CD4-positive, CD25-positive, alpha-beta regulatory T cell (primary cell): ENCODE measurements at regions not wholly inside any gene's neighbourhood (a gene's known extent, or its start where the extent isn't known, plus 50 kb on each side); places are given as distances from the start of the nearest gene placed in this dataset.

ENCODE experiments used
- ATAC-seq, 2 donors: fragments of 150-1000 bp; cut with Tn5 transposase; one replicate each; pipeline ENCODE4 v1.10.0; 2021; ENCODE audit warnings: low read depth in 2 of 2, moderate number of reproducible peaks in 2 of 2, moderate library complexity in 1 of 2
- DNase-seq, 3 donors: peaks; one replicate each; pipeline versions ENCODE4 v3.0.0 to v3.0.0-alpha.2; 2012 to 2022; ENCODE audit warnings: mixed read lengths in 1 of 3
- H3K27ac ChIP-seq: one replicate; pipeline ENCODE4 v1.7.0; 2013; ENCODE audit warnings: mild to moderate bottlenecking, low read length; ENCODE audit not compliant: insufficient read depth, poor library complexity, severe bottlenecking
- H3K27me3 ChIP-seq: one replicate; pipeline ENCODE4 v1.7.0; 2013; ENCODE audit warnings: low read length; ENCODE audit not compliant: control insufficient read depth, insufficient read depth
- H3K36me3 ChIP-seq: one replicate; pipeline ENCODE4 v1.7.0; 2013; ENCODE audit warnings: mild to moderate bottlenecking, low read length, moderate library complexity; ENCODE audit not compliant: control insufficient read depth, insufficient read depth
- H3K4me1 ChIP-seq: 2 replicates; pipeline ENCODE4 v1.7.0; 2013; ENCODE audit warnings: mild to moderate bottlenecking, low read length; ENCODE audit not compliant: insufficient read depth, control insufficient read depth, poor library complexity, severe bottlenecking
- H3K4me3 ChIP-seq: one replicate; pipeline ENCODE4 v1.7.0; 2013; ENCODE audit warnings: low read depth, mild to moderate bottlenecking, low read length, moderate library complexity
- H3K9me3 ChIP-seq, 2 experiments: 1 replicate in 1 of 2; 2 replicates in 1 of 2; pipeline ENCODE4 v1.7.0; 2013; ENCODE audit warnings: low read length in 2 of 2, mild to moderate bottlenecking in 1 of 2, moderate library complexity in 1 of 2; ENCODE audit not compliant: control insufficient read depth in 2 of 2
- H3K27ac Mint-ChIP-seq, 3 donors: one replicate each; pipeline ENCODE4 v1.8.0; 2020 to 2022; ENCODE audit warnings: mild to moderate bottlenecking in 3 of 3, mixed read lengths in 3 of 3, moderate library complexity in 2 of 3
- H3K27me3 Mint-ChIP-seq: one replicate; pipeline ENCODE4 v1.8.0; 2022; ENCODE audit warnings: mild to moderate bottlenecking, mixed read lengths
- H3K36me3 Mint-ChIP-seq: one replicate; pipeline ENCODE4 v1.8.0; 2020; ENCODE audit warnings: mixed read lengths
- H3K4me1 Mint-ChIP-seq, 4 donors: one replicate each; pipeline ENCODE4 v1.8.0; 2020 to 2022; ENCODE audit warnings: mixed read lengths in 4 of 4, mild to moderate bottlenecking in 1 of 4
- H3K4me3 Mint-ChIP-seq, 4 donors: one replicate each; pipeline ENCODE4 v1.8.0; 2020 to 2022; ENCODE audit warnings: mild to moderate bottlenecking in 4 of 4, mixed read lengths in 4 of 4, moderate library complexity in 3 of 4
- H3K9me3 Mint-ChIP-seq, 7 donors: one replicate each; pipeline ENCODE4 v1.8.0; 2020 to 2022; ENCODE audit warnings: mixed read lengths in 7 of 7, mild to moderate bottlenecking in 3 of 7, moderate library complexity in 2 of 7

- Mint-ChIP-seq H3K27ac (peak overlapping the region; percentile 98 to 100 (median 100)), H3K4me3 (peak overlapping the region; percentile 83 to 97 (median 96)), H3K9me3 (peaks cover 0 to 2% (median 0%) of the 10 kb centered on the region in 7 donors), H3K27me3 (no peaks in the 10 kb centered on the region), H3K4me1 (peaks cover 47 to 96% (median 75%) of the 10 kb centered on the region in 4 donors), H3K36me3 (no peaks in the 10 kb centered on the region)
- Histone ChIP-seq H3K4me1 (peaks cover 82% of the 10 kb centered on the region), H3K27ac (peak overlapping the region; percentile 96), H3K9me3 (no peaks in the 10 kb centered on the region), H3K27me3 (no peaks in the 10 kb centered on the region), H3K36me3 (no peaks in the 10 kb centered on the region), H3K4me3 (peak overlapping the region; percentile 84)
- peak; percentile 63 to 94 (median 87) for DNase-seq
- ATAC-seq: peak; percentile 77 to 83
These were observed 297.1 kb downstream of the ETS1 start for GRCh38 chr11:128290106-128290840.

- H3K4me1 ChIP-seq: peaks cover 81% of the 10 kb centered on the region
- no peaks in the 10 kb centered on the region for H3K36me3 Mint-ChIP-seq
- H3K27ac Mint-ChIP-seq: peak overlapping the region; percentile 77 to 100 (median 87)
- H3K9me3 Mint-ChIP-seq: peaks cover 0 to 2% (median 0%) of the 10 kb centered on the region in 7 donors
- H3K27me3 Mint-ChIP-seq: no peaks in the 10 kb centered on the region
- peak overlapping the region; percentile 7 to 97 (median 74) for H3K4me3 Mint-ChIP-seq
- H3K4me1 Mint-ChIP-seq: peaks cover 46 to 96% (median 70%) of the 10 kb centered on the region in 4 donors
- no peaks in the 10 kb centered on the region for H3K36me3 ChIP-seq
- H3K27ac ChIP-seq: peak overlapping the region; percentile 96
- H3K9me3 ChIP-seq: no peaks in the 10 kb centered on the region
- ATAC-seq: no peak
- peak overlapping the region; percentile 84 for H3K4me3 ChIP-seq
- peak in 1 of 3 donors; percentile 68 for DNase-seq
- no peaks in the 10 kb centered on the region for H3K27me3 ChIP-seq
These were observed 298.3 kb downstream of the ETS1 start for GRCh38 chr11:128289048-128289447.

GRCh38 chr11:128288368-128288767 lies 299.0 kb downstream of the ETS1 start:
- no peaks in the 10 kb centered on the region for H3K27me3 Mint-ChIP-seq
- ATAC-seq (no peak), DNase-seq (no peak)
- Histone ChIP-seq H3K4me1 (peaks cover 74% of the 10 kb centered on the region), H3K36me3 (no peaks in the 10 kb centered on the region), H3K27ac (peak overlapping the region; percentile 96), H3K9me3 (no peaks in the 10 kb centered on the region), H3K4me3 (no peak overlapping the region), H3K27me3 (no peaks in the 10 kb centered on the region)
- H3K36me3 Mint-ChIP-seq: no peaks in the 10 kb centered on the region
- H3K4me3 Mint-ChIP-seq: peak overlapping the region in 2 of 4 donors; percentile 30 to 83
- peaks cover 0 to 2% (median 0%) of the 10 kb centered on the region in 7 donors for H3K9me3 Mint-ChIP-seq
- peak overlapping the region; percentile 77 to 100 (median 87) for H3K27ac Mint-ChIP-seq
- H3K4me1 Mint-ChIP-seq: peaks cover 46 to 90% (median 70%) of the 10 kb centered on the region in 4 donors

GRCh38 chr11:128285321-128285720 lies 302.0 kb downstream of the ETS1 start:
- ATAC-seq (no peak), DNase-seq (peak in 1 of 3 donors; percentile 74)
- Histone ChIP-seq H3K27me3 (peaks cover 2% of the 10 kb centered on the region), H3K4me3 (peak overlapping the region; percentile 38), H3K4me1 (peaks cover 43% of the 10 kb centered on the region), H3K27ac (peak overlapping the region; percentile 53), H3K9me3 (no peaks in the 10 kb centered on the region), H3K36me3 (no peaks in the 10 kb centered on the region)
- Mint-ChIP-seq H3K36me3 (no peaks in the 10 kb centered on the region), H3K27me3 (peaks cover 2% of the 10 kb centered on the region), H3K9me3 (no peaks in the 10 kb centered on the region), H3K4me1 (peaks cover 32 to 60% (median 46%) of the 10 kb centered on the region in 4 donors), H3K4me3 (peak overlapping the region in 3 of 4 donors; percentile 45 to 66 (median 59)), H3K27ac (peak overlapping the region in 2 of 3 donors; percentile 79 to 91)

- Mint-ChIP-seq H3K27ac (peak overlapping the region; percentile 61 to 91 (median 79)), H3K4me1 (peaks cover 25 to 53% (median 40%) of the 10 kb centered on the region in 4 donors), H3K36me3 (no peaks in the 10 kb centered on the region), H3K27me3 (peaks cover 8% of the 10 kb centered on the region), H3K9me3 (peaks cover 0 to 2% (median 0%) of the 10 kb centered on the region in 7 donors), H3K4me3 (peak overlapping the region in 3 of 4 donors; percentile 45 to 66 (median 59))
- H3K4me1 ChIP-seq: peaks cover 37% of the 10 kb centered on the region
- H3K27ac ChIP-seq: peak overlapping the region; percentile 53
- H3K4me3 ChIP-seq: peak overlapping the region; percentile 38
- ATAC-seq (no peak), DNase-seq (no peak)
- no peaks in the 10 kb centered on the region for H3K9me3 ChIP-seq
- no peaks in the 10 kb centered on the region for H3K36me3 ChIP-seq
- H3K27me3 ChIP-seq: peaks cover 2% of the 10 kb centered on the region
These were observed 302.7 kb downstream of the ETS1 start for GRCh38 chr11:128284634-128285033.

- H3K4me1 Mint-ChIP-seq: peaks cover 16 to 41% (median 29%) of the 10 kb centered on the region in 4 donors
- H3K9me3 Mint-ChIP-seq: peaks cover 0 to 2% (median 0%) of the 10 kb centered on the region in 7 donors
- no peak overlapping the region for H3K27ac Mint-ChIP-seq
- H3K36me3 Mint-ChIP-seq: no peaks in the 10 kb centered on the region
- Histone ChIP-seq H3K36me3 (no peaks in the 10 kb centered on the region), H3K27ac (no peak overlapping the region), H3K27me3 (peaks cover 5% of the 10 kb centered on the region), H3K4me3 (no peak overlapping the region), H3K9me3 (no peaks in the 10 kb centered on the region), H3K4me1 (peaks cover 25% of the 10 kb centered on the region)
- ATAC-seq (no peak), DNase-seq (no peak)
- no peak overlapping the region for H3K4me3 Mint-ChIP-seq
- peaks cover 16% of the 10 kb centered on the region for H3K27me3 Mint-ChIP-seq
These were observed 303.9 kb downstream of the ETS1 start for GRCh38 chr11:128283451-128283850.

GRCh38 chr11:128282053-128282452 lies 305.3 kb downstream of the ETS1 start:
- H3K27me3 ChIP-seq: peaks cover 7% of the 10 kb centered on the region
- H3K4me3 ChIP-seq: no peak overlapping the region
- no peak overlapping the region for H3K4me3 Mint-ChIP-seq
- H3K9me3 Mint-ChIP-seq: peaks cover 0 to 2% (median 0%) of the 10 kb centered on the region in 7 donors
- H3K36me3 Mint-ChIP-seq: no peaks in the 10 kb centered on the region
- H3K4me1 Mint-ChIP-seq: peaks cover 12 to 31% (median 20%) of the 10 kb centered on the region in 4 donors
- peaks cover 27% of the 10 kb centered on the region for H3K27me3 Mint-ChIP-seq
- no peak overlapping the region for H3K27ac Mint-ChIP-seq
- ATAC-seq (no peak), DNase-seq (no peak)
- peaks cover 23% of the 10 kb centered on the region for H3K4me1 ChIP-seq
- H3K27ac ChIP-seq: no peak overlapping the region
- H3K9me3 ChIP-seq: no peaks in the 10 kb centered on the region
- no peaks in the 10 kb centered on the region for H3K36me3 ChIP-seq
